WERI-Rb-1 (cell line): ENCODE measurements at regions not wholly inside any gene's neighbourhood (a gene's known extent, or its start where the extent isn't known, plus 50 kb on each side); places are given as distances from the start of the nearest gene placed in this dataset.

Source experiments
- DNase-seq: peaks from one replicate; pipeline ENCODE4 v3.0.0-alpha.2; 2020
- H3K27ac ChIP-seq: fragments of 250-450 bp; sonication (Bioruptor Pico); 2 replicates; pipeline ENCODE4 v1.5.1; 2020; ENCODE audit warnings: mild to moderate bottlenecking, moderate library complexity
- H3K27me3 ChIP-seq: fragments of 250-450 bp; sonication (Bioruptor Pico); 2 replicates; pipeline ENCODE4 v1.5.1; 2021; ENCODE audit warnings: mild to moderate bottlenecking, low read depth, moderate library complexity; ENCODE audit not compliant: insufficient read depth, severe bottlenecking
- H3K36me3 ChIP-seq: fragments of 250-450 bp; sonication (Bioruptor Pico); 2 replicates; pipeline ENCODE4 v1.5.1; 2020; ENCODE audit warnings: mild to moderate bottlenecking, moderate library complexity
- H3K4me3 ChIP-seq: 2 replicates; pipeline ENCODE4 v1.5.1; 2011; ENCODE audit warnings: low read depth, mild to moderate bottlenecking, control low read depth, low read length
- H3K9me3 ChIP-seq: fragments of 250-450 bp; sonication (Bioruptor Pico); 2 replicates; pipeline ENCODE4 v1.5.1; 2021; ENCODE audit warnings: mild to moderate bottlenecking, moderate library complexity; ENCODE audit not compliant: severe bottlenecking
- CTCF ChIP-seq: IDR thresholded peaks from 2 replicates; pipeline ENCODE4 v1.5.1; 2011; ENCODE audit warnings: low read depth, mild to moderate bottlenecking, control low read depth, inconsistent platforms, low read length

- no peak overlapping the region for H3K4me3 ChIP-seq
- H3K36me3 ChIP-seq = no peaks in the 10 kb centered on the region
- no peak for TF ChIP-seq CTCF
- peaks cover 90% of the 10 kb centered on the region for H3K27me3 ChIP-seq
- no peak for DNase-seq
- H3K27ac ChIP-seq = no peak overlapping the region
- H3K9me3 ChIP-seq = no peaks in the 10 kb centered on the region
Measured at GRCh38 chr14:101193845-101194372, 290.4 kb upstream of the RTL1 start.

- H3K4me3 ChIP-seq = no peak overlapping the region
- no peak for TF ChIP-seq CTCF
- no peak overlapping the region for H3K27ac ChIP-seq
- H3K9me3 ChIP-seq = no peaks in the 10 kb centered on the region
- no peaks in the 10 kb centered on the region for H3K36me3 ChIP-seq
- peaks cover 87% of the 10 kb centered on the region for H3K27me3 ChIP-seq
- DNase-seq = no peak
Measured at GRCh38 chr14:101194373-101195308, 291.1 kb upstream of the RTL1 start.

DNA sequence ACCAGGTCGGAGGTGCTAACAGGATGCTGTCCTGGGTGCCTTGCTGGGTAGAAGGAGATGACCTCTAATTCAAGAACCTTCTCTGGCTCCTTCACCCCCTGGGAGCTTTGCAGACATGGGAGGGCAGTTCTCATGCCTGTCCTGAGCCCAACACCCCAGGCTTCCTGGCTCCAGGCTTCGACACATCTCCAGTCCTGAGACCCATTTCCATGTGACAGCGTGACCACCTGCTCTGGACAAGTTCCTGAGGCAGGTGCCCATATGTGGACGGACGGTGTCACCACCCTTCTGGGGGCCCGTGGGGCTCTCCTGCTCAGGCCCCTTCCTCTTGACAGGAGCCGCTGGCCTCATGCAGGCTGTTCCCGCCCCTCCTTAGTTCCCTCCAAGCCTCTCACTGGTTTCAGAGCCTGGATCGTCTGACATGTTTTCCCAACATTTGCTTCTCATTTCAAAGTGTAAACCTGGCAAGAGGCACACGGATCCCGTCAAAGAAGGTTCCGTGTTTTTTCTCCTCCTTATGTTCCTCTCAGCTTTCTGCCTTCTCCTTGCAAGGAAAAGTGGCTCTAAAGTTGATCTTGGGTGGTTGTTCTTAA is 291.9 kb upstream of the RTL1 start:
- H3K27me3 ChIP-seq = peaks cover 87% of the 10 kb centered on the region
- no peak for TF ChIP-seq CTCF
- no peaks in the 10 kb centered on the region for H3K36me3 ChIP-seq
- no peaks in the 10 kb centered on the region for H3K9me3 ChIP-seq
- H3K27ac ChIP-seq = no peak overlapping the region
- DNase-seq = no peak
- no peak overlapping the region for H3K4me3 ChIP-seq

DNA sequence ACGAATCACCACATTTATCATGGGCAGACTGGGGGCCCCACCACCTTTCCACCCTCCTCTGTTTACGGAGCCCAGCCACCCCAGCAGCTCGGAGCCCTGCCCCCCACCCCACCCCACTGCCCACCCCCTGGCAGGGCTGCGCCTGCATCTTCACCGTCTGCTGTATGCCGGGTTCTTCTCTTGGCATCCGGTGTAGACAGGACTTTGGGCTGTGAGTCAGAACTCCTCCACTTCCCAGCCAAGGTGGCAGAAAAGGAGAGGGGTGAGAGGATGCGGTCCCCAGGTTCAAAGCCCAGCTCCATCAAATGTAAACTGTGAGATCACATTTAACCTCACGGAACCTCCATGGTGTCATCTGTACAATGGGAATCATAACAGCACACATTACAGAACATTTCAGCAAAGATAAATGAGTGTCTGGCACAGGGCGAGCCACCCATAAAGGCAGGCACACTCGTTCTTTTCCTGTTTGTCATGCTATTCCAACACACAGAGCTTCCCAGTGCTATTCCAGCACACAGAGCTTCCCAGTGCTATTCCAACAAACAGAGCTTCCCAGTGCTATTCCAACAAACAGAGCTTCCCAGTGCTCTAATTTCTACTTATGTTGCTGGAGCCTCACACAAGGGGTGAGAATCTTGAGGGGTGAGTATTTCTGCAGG is 292.7 kb upstream of the RTL1 start:
- DNase-seq = no peak
- TF ChIP-seq CTCF = no peak
- Histone ChIP-seq H3K27ac (no peak overlapping the region), H3K4me3 (no peak overlapping the region), H3K27me3 (peaks cover 85% of the 10 kb centered on the region), H3K36me3 (no peaks in the 10 kb centered on the region), H3K9me3 (no peaks in the 10 kb centered on the region)

DNA sequence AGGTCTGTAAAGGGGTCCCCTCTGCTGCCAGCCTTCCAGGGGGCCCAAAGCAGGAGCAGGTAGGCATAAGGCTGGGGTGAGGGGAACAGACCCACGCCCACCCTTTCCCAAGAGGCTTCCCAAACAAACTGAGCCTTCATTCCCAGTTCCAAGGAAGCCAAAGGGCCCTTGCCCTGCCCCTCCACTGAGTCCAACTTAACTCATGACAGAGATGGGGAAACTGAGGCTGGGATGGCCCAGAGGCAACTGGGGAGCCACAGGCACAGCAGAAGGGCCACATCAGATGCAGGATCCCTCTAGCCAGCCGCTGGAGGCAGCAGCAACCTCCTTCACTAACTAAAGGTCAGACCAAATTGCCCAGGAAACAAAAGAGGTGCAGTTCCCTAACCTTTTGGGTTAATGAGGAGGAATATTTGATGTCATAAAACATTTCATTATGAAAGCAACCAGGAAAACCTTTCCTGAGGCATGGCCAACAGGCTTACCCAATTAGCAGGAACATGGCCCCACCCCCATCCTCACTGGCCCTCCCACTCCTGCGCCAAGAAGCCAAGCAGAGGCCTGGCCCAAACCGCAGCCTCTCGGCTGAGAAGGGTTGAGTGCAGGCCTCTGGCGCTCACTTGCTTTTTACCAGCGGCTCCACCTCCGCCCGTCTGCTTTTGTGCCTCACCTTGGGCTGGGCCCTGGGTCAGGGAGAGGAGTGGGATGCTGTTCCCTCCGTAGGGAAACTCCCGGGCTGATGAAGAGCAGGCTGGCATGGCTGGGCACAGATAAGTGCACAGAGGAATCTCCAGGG is 293.5 kb upstream of the RTL1 start:
- Histone ChIP-seq H3K27me3 (peaks cover 84% of the 10 kb centered on the region), H3K36me3 (no peaks in the 10 kb centered on the region), H3K27ac (no peak overlapping the region), H3K9me3 (no peaks in the 10 kb centered on the region), H3K4me3 (no peak overlapping the region)
- DNase-seq = no peak
- TF ChIP-seq CTCF = no peak
